Skeletal muscle tissue (tissue), 3 donors: ENCODE measurements at regions not wholly inside any gene's neighbourhood (a gene's known extent, or its start where the extent isn't known, plus 50 kb on each side); places are given as distances from the start of the nearest gene placed in this dataset.
"Not testable (repeated sequence)": the region's sequence is repeated elsewhere in the genome, so short reads cannot be mapped to it uniquely, and the experiment has no call there.

ENCODE experiments used
- H3K27ac ChIP-seq: one replicate; pipeline ENCODE4 v1.7.0; 2013; ENCODE audit warnings: mild to moderate bottlenecking, low read depth, low read length, inconsistent platforms
- H3K27me3 ChIP-seq, 3 donors: one replicate each; pipeline ENCODE4 v1.7.0; 2013; ENCODE audit warnings: low read length in 3 of 3; ENCODE audit not compliant: control insufficient read depth in 3 of 3, insufficient read depth in 3 of 3
- H3K36me3 ChIP-seq, 3 donors: one replicate each; pipeline ENCODE4 v1.7.0; 2013; ENCODE audit warnings: low read length in 3 of 3; ENCODE audit not compliant: control insufficient read depth in 3 of 3, insufficient read depth in 3 of 3
- H3K4me1 ChIP-seq, 3 donors: one replicate each; pipeline ENCODE4 v1.7.0; 2013; ENCODE audit warnings: low read length in 3 of 3, mild to moderate bottlenecking in 3 of 3; ENCODE audit not compliant: control insufficient read depth in 3 of 3, insufficient read depth in 3 of 3
- H3K4me3 ChIP-seq, 3 donors: one replicate each; pipeline ENCODE4 v1.7.0; 2013; ENCODE audit warnings: low read length in 3 of 3
- H3K9ac ChIP-seq, 3 donors: one replicate each; pipeline ENCODE4 v1.7.0; 2013; ENCODE audit warnings: low read length in 3 of 3, mild to moderate bottlenecking in 3 of 3, moderate library complexity in 2 of 3, low read depth in 1 of 3
- H3K9me3 ChIP-seq, 3 donors: one replicate each; pipeline ENCODE4 v1.7.0; 2013; ENCODE audit warnings: low read length in 3 of 3; ENCODE audit not compliant: control insufficient read depth in 3 of 3
- donor health status: Osteomylitis.

DNA sequence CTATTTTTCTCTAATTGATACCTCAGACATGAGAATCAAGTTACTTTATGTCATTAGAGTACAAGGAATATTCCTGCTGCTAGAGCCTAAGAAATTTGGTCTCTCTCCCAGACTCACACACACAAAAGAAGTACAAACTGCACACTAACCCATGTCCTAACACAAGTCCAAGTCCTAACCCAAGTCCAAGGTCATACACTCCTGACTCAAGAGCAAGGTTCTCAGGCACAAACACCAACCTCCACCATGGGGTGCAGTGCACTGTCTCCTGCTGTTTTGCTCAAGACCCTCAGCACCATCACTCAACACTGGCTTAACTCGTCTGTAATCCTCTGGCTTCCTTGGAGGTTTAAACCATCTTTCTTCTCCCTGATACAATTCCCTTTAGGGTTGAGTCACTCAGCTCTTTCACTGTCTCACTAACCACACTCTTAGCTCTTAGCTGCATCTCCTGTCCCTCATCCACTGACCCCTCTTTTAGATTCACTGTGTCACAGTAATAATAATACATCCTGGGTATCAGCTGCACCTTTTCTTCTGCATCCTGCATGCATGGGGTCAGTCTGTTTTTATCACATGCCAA is 129.8 kb downstream of the BCL2L11 start:
- Histone ChIP-seq H3K27me3 (no peaks in the 10 kb centered on the region), H3K9me3 (no peaks in the 10 kb centered on the region), H3K4me1 (no peaks in the 10 kb centered on the region), H3K4me3 (no peak overlapping the region), H3K27ac (no peak overlapping the region), H3K9ac (no peak overlapping the region), H3K36me3 (no peaks in the 10 kb centered on the region)

DNA sequence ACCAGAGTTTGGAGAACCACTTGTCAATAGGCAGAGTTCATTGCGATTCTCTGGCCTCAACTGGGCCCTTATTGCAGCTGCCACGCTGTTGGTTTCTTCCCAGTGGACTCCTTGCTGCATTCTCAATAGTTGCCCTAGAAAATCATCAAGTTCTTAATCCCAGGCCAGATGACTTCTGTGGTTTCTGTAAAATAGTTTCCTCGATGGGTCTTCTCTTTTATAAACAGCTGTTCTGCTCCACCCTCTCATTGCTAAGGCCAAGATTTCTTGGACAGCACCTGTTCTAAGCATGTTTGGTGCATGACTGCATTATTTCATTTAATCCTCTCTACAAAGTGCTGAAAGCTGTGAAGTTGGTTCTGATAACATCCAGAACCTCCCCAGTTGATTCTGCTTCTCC is 131.0 kb downstream of the BCL2L11 start:
- H3K9me3 ChIP-seq, result no peaks in the 10 kb centered on the region
- no peaks in the 10 kb centered on the region for H3K36me3 ChIP-seq
- H3K4me3 ChIP-seq, result no peak overlapping the region
- H3K27me3 ChIP-seq, result no peaks in the 10 kb centered on the region
- H3K4me1 ChIP-seq, result no peaks in the 10 kb centered on the region
- H3K27ac ChIP-seq, result no peak overlapping the region
- no peak overlapping the region for H3K9ac ChIP-seq

DNA sequence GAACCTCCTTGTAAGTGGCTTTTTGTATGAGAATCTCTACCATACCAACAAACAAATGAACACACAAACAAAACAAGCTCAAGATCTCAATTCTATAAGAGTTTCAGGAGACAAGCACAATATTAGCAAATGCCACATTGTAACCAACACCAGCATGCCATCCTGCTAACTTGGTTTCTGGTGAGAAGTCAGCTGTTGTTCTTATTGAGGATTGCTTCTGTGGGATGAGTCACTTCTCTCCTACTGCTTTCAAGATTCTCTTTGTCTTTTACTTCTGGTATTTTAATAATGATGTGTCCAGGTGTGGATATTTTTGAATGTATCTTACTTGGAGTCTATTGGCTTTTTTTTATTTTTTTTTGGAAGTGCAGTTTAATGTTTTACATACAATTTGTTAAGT is 131.7 kb downstream of the BCL2L11 start:
- Histone ChIP-seq H3K4me3 (no peak overlapping the region), H3K9me3 (no peaks in the 10 kb centered on the region), H3K27me3 (no peaks in the 10 kb centered on the region), H3K4me1 (no peaks in the 10 kb centered on the region), H3K27ac (no peak overlapping the region), H3K36me3 (no peaks in the 10 kb centered on the region), H3K9ac (no peak overlapping the region)

DNA sequence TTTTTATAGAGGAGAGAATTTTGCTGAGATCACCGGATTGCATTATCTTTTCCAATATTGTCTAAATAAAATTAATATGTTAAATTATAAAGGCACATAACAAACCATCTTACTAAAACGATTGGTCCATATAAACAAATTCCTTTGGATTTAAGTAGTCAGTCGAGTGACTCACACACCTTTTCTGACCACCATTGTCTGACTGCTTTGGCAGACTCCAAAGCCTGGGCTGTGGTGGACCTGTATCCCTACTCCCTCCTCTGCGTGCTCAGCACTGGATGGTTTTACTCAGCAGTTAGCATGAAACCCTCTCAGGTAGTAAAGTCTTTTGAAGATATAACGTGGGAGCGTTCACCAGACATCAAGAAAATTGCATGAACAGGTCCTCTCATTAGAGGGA is 134.2 kb downstream of the BCL2L11 start:
- H3K27ac ChIP-seq, H3K4me1 ChIP-seq, H3K27me3 ChIP-seq, H3K4me3 ChIP-seq, H3K36me3 ChIP-seq, H3K9ac ChIP-seq, H3K9me3 ChIP-seq: not testable (repeated sequence)

DNA sequence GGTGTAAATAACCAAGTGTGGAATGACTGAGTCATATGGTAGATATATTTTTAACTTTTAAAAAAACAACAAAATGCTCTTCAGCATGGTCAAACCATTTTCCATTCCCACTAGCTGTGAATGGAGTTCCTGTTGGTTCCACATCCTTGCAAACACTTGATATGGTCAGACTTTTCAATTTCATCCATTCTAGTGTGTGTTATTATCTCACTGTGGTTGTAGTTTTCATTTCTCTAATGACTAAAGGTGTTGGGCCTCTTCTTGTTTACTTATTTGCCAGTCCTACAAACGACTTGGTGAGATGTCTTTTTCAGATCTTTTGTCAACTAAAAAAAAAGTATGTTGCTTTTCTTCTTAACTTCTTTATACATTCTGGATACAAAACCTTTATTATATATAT is 135.9 kb downstream of the BCL2L11 start:
- not testable (repeated sequence) for H3K27ac ChIP-seq, H3K4me3 ChIP-seq

DNA sequence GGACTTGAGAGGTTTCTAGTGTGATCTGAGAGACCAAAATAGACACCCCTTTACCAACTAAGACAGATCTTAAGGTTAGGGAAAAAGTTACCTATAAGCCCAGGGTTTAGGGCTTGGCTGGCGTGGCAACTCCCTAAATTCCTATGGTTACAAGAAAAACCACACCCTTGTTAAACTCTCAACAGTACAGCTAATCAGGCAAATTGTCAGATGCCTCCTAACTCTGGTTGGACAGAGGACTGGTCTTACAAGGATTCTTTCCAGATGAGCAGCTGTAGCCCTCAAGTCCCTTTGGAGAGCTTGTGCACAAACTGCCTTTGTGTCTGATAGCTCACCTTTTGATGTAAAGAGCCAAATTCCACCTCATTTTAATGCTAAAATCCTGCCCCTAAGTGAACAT is 136.9 kb downstream of the BCL2L11 start:
- not testable (repeated sequence) for H3K36me3 ChIP-seq, H3K4me3 ChIP-seq, H3K9me3 ChIP-seq, H3K4me1 ChIP-seq, H3K27ac ChIP-seq, H3K27me3 ChIP-seq, H3K9ac ChIP-seq

More for the DNA sequence above, 135.9 kb downstream of the BCL2L11 start:
- not testable (repeated sequence) for H3K9ac ChIP-seq, H3K27me3 ChIP-seq, H3K36me3 ChIP-seq, H3K9me3 ChIP-seq, H3K4me1 ChIP-seq

DNA sequence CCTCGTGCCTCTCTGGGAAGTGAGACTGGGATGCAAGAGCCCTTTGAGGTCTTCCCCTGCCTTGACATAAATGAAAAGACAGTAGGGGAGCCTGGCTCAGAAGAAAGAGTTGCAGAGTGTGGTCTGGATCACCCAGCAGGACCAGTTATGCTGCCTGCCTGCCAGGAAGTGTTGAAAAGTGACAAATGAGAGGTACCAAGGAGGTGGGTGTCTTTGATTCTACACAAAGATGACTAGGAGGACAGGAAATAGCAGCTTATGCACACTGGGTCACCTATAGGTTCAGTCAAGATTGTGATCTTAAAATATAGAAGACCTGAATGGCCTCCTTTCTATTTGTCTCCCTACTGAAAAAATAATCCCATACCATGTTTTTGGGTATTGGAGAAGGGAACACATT is 137.6 kb downstream of the BCL2L11 start:
- H3K4me3 ChIP-seq, H3K36me3 ChIP-seq, H3K9ac ChIP-seq, H3K27me3 ChIP-seq, H3K27ac ChIP-seq, H3K4me1 ChIP-seq, H3K9me3 ChIP-seq: not testable (repeated sequence)

DNA sequence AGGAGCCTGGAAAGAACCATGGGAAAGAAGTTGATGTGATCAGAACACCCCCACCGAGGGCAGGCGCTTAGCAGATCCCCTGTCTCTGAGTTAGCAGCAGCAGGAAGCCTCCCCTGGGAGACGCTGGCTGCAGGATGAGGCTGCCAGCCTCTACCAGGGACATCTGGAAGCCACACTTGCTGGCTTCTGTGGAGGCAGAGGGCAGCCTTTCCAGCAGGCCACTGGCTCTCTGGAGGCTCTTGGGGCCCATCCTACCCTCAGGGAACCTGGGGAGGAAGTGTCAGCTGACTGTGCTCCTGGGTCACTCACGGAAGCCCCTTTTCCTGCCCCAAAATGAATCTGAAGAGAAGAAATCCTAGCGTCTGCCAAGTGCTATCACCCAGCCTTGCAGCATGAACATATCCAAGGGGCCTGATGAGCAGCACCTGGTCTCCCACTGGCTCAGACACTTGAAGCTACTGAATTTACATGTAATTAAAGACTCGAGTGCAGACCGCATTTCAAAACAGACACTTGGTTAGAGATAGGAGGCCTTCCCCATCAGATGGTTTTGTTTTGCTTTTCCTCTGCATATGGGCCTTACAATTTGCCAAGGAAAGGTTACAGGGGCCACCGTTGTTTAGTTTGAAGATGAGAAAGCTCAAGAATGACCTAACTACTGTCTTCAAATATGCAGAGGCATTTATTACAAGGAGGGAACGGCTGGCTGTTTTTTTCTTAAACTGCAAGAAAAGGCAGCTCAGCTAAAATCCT is 142.1 kb downstream of the BCL2L11 start:
- H3K9ac ChIP-seq, H3K36me3 ChIP-seq, H3K27me3 ChIP-seq, H3K4me3 ChIP-seq, H3K4me1 ChIP-seq, H3K9me3 ChIP-seq, H3K27ac ChIP-seq: not testable (repeated sequence)

DNA sequence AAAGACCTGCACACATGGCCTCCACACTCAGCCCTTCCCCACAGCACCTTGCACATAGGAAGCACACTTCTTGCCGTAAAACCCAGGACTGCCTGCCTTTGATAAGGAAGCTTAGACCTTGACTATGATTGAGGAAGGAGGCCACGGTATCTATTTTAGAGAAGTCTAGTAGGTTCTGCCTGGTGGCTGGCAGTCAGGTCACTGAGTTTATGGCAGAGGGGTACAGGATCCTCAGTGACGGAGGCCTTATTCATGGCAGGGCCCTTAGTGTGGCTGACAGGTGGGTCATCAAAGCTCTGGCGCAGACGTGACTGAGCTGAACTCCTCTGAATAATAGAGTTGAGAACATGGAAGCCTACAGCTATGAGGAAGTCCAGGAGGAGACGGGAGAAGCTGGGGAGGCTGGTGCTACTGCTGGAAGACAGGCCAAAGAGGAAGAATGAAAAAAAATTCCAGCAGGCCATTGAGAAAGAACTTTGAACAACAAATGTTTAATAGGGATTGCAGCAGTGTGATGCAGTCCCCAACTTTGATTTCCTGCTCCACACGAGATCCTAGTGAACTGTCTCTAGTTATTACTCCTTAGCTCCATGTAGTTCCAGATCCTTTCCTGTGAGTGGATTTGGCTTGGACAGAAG is 142.8 kb downstream of the BCL2L11 start:
- not testable (repeated sequence) for H3K36me3 ChIP-seq, H3K9ac ChIP-seq, H3K27me3 ChIP-seq, H3K9me3 ChIP-seq, H3K27ac ChIP-seq, H3K4me3 ChIP-seq, H3K4me1 ChIP-seq

DNA sequence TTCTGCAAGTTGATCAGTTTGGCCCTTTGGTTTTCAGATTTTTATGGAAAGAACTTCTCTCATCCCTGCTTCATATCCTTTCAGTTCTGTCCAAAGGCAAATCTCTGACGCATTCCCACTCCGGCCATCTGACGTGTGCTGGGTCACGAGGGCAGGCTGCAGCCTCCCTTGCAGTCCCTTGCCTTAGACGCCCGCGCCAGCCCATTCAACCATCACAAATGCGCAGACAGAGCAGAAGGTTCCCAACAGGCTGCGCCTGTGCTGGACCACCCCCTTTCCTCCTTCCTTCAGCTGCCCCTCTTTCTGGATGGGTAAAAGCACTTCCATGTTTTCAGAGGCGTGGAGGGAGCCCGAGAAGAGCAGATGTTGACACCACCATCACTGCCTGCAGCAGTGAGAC is 144.2 kb downstream of the BCL2L11 start:
- not testable (repeated sequence) for H3K27ac ChIP-seq, H3K9me3 ChIP-seq, H3K4me1 ChIP-seq, H3K27me3 ChIP-seq, H3K9ac ChIP-seq, H3K4me3 ChIP-seq, H3K36me3 ChIP-seq
